ENCODE measurements at regions not wholly inside any gene's neighbourhood (a gene's known extent, or its start where the extent isn't known, plus 50 kb on each side); places are given as distances from the start of the nearest gene placed in this dataset.

DNA sequence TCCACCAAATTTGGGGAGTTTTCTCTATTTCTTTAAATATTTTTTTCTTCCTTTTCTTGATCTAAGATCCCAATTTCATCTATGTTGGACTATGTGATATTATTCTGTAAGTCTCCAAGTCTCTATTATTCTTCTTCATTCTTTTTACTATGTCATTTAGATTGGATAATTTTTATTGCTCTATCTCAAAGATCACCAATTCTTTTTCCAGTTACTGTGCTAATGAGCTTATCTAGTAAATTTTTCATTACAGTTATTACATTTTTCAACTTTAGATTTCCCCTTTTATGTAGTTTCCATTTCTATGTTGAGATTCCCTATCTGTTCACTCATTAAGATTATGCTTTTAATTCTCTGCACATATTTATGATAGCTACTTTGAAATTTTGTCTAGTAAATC is 131.6 kb upstream of the NAMPT start:
- H3K4me3 ChIP-seq (ENCODE audit: low read depth, low read length), result no peak overlapping the region
- H3K36me3 ChIP-seq (ENCODE audit: control insufficient read depth, insufficient read depth, low read length), result no peaks in the 10 kb centered on the region
- TF ChIP-seq, protein P1, sequence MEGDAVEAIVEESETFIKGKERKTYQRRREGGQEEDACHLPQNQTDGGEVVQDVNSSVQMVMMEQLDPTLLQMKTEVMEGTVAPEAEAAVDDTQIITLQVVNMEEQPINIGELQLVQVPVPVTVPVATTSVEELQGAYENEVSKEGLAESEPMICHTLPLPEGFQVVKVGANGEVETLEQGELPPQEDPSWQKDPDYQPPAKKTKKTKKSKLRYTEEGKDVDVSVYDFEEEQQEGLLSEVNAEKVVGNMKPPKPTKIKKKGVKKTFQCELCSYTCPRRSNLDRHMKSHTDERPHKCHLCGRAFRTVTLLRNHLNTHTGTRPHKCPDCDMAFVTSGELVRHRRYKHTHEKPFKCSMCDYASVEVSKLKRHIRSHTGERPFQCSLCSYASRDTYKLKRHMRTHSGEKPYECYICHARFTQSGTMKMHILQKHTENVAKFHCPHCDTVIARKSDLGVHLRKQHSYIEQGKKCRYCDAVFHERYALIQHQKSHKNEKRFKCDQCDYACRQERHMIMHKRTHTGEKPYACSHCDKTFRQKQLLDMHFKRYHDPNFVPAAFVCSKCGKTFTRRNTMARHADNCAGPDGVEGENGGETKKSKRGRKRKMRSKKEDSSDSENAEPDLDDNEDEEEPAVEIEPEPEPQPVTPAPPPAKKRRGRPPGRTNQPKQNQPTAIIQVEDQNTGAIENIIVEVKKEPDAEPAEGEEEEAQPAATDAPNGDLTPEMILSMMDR (IDR thresholded peaks at IDR 0.05; ENCODE audit: insufficient read depth, low read length, severe bottlenecking), result no peak
- no peak for DNase-seq (ENCODE audit: low read depth)
- no peaks in the 10 kb centered on the region for H3K27me3 ChIP-seq (ENCODE audit: control insufficient read depth, insufficient read depth, low read length)
- no peak for FAIRE-seq

- H3K4me3 ChIP-seq (ENCODE audit: low read depth, low read length), result no peak overlapping the region
- no peaks in the 10 kb centered on the region for H3K36me3 ChIP-seq (ENCODE audit: control insufficient read depth, insufficient read depth, low read length)
- DNase-seq (ENCODE audit: low read depth) (peak; percentile 22), FAIRE-seq (no peak)
- no peaks in the 10 kb centered on the region for H3K27me3 ChIP-seq (ENCODE audit: control insufficient read depth, insufficient read depth, low read length)
- TF ChIP-seq, protein P1 (IDR thresholded peaks at IDR 0.05; ENCODE audit: insufficient read depth, low read length, severe bottlenecking), result no peak
Observed at GRCh38 chr7:106415433-106415832, 130.7 kb upstream of the NAMPT start.

DNA sequence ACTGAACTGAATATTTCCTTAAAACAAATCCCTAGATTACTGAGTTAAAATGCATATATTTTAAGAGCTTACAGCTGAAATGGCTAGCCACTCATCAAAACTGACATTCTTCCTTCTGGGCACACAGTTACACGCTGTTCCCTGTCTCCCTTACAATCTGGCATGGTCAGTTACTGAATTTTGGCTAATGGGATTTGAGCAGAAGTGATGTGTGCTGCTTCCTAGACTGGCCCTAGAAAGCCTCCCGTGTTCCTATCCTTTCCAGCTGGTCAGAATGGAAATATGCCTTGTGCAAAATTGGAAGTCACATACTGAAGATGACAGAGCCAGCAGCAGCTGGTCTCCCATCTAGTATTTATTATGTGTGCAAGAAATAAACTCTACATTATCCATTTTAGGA is 128.7 kb upstream of the NAMPT start:
- Histone ChIP-seq H3K36me3 (ENCODE audit: control insufficient read depth, insufficient read depth, low read length) (no peaks in the 10 kb centered on the region), H3K27me3 (ENCODE audit: control insufficient read depth, insufficient read depth, low read length) (no peaks in the 10 kb centered on the region), H3K4me3 (ENCODE audit: low read depth, low read length) (no peak overlapping the region)
- DNase-seq (ENCODE audit: low read depth), result no peak
- TF ChIP-seq, protein P1 (IDR thresholded peaks at IDR 0.05; ENCODE audit: insufficient read depth, low read length, severe bottlenecking), result no peak
- FAIRE-seq, result no peak

DNA sequence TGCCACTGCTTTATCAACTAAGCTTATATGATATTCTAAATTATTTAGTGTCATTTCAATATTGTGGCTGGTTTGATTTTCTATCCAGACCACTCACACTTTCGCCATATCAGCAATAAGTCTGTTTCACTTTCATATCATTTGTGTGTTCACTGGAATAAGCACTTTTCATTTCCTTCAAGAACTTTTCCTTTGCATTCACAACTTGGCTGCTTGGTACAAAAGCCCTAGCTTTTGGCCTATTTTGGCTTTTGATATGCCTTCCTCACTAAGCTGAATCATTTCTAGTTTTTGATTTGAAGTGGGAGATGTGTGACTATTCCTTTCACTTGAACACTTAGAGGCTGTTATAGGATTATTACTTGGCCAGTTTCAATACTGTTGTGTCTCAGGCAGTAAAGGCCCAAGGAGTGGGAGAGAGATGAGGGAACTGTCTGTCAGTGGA is 120.9 kb upstream of the NAMPT start:
- no peaks in the 10 kb centered on the region for H3K36me3 ChIP-seq (ENCODE audit: control insufficient read depth, insufficient read depth, low read length)

GRCh38 chr7:106402898-106403297 is 118.1 kb upstream of the NAMPT start:
- Histone ChIP-seq H3K4me3 (ENCODE audit: low read depth, low read length) (no peak overlapping the region), H3K36me3 (ENCODE audit: control insufficient read depth, insufficient read depth, low read length) (no peaks in the 10 kb centered on the region), H3K27me3 (ENCODE audit: control insufficient read depth, insufficient read depth, low read length) (no peaks in the 10 kb centered on the region)
- DNase-seq (ENCODE audit: low read depth) (no peak), FAIRE-seq (no peak)
- TF ChIP-seq, protein P1 (IDR thresholded peaks at IDR 0.05; ENCODE audit: insufficient read depth, low read length, severe bottlenecking), result no peak

More for the DNA sequence above, 120.9 kb upstream of the NAMPT start:
- Histone ChIP-seq H3K27me3 (ENCODE audit: control insufficient read depth, insufficient read depth, low read length) (no peaks in the 10 kb centered on the region), H3K4me3 (ENCODE audit: low read depth, low read length) (no peak overlapping the region)
- no peak for FAIRE-seq
- TF ChIP-seq, protein P1 (IDR thresholded peaks at IDR 0.05; ENCODE audit: insufficient read depth, low read length, severe bottlenecking), result no peak
- DNase-seq (ENCODE audit: low read depth), result no peak

- H3K27me3 ChIP-seq (ENCODE audit: control insufficient read depth, insufficient read depth, low read length), result no peaks in the 10 kb centered on the region
- H3K4me3 ChIP-seq (ENCODE audit: low read depth, low read length), result no peak overlapping the region
- DNase-seq (ENCODE audit: low read depth) (no peak), FAIRE-seq (no peak)
- TF ChIP-seq, protein P1 (IDR thresholded peaks at IDR 0.05; ENCODE audit: insufficient read depth, low read length, severe bottlenecking), result no peak
- no peaks in the 10 kb centered on the region for H3K36me3 ChIP-seq (ENCODE audit: control insufficient read depth, insufficient read depth, low read length)
Observed at GRCh38 chr7:106400923-106401322, 116.1 kb upstream of the NAMPT start.
